NCI-H1436 treated with DMSO at 0.1 percent for 48 hours (cell line): ENCODE measurements at regions not wholly inside any gene's neighbourhood (a gene's known extent, or its start where the extent isn't known, plus 50 kb on each side); places are given as distances from the start of the nearest gene placed in this dataset.

Source experiments
- DNase-seq: peaks from one replicate; lab custom pipeline; 2025; lab: John Stamatoyannopoulos, UW

- DNase-seq: no peak
These were observed 234.4 kb upstream of the PMFBP1 start for GRCh38 chr16:72406390-72406789.

- no peak for DNase-seq
These were observed 232.3 kb upstream of the PMFBP1 start for GRCh38 chr16:72404299-72404698.

- no peak for DNase-seq
These were observed 229.1 kb upstream of the PMFBP1 start for GRCh38 chr16:72401084-72401361.

- no peak for DNase-seq
These were observed 228.5 kb upstream of the PMFBP1 start for GRCh38 chr16:72400257-72401083.

GRCh38 chr16:72399811-72400210 lies 227.9 kb upstream of the PMFBP1 start:
- no peak for DNase-seq

GRCh38 chr16:72397876-72398275 lies 225.9 kb upstream of the PMFBP1 start:
- no peak for DNase-seq

- no peak for DNase-seq
These were observed 222.6 kb upstream of the PMFBP1 start for GRCh38 chr16:72394526-72394925.

- DNase-seq: no peak
These were observed 217.8 kb upstream of the PMFBP1 start for GRCh38 chr16:72389791-72390190.

GRCh38 chr16:72388007-72388406 lies 216.1 kb upstream of the PMFBP1 start:
- DNase-seq: no peak

GRCh38 chr16:72384651-72385050 lies 212.7 kb upstream of the PMFBP1 start:
- DNase-seq: no peak

GRCh38 chr16:72380283-72380682 lies 208.3 kb upstream of the PMFBP1 start:
- DNase-seq: no peak

- no peak for DNase-seq
These were observed 201.2 kb upstream of the PMFBP1 start for GRCh38 chr16:72373201-72373600.

- no peak for DNase-seq
These were observed 200.4 kb upstream of the PMFBP1 start for GRCh38 chr16:72372087-72373045.

GRCh38 chr16:72371307-72372086 lies 199.5 kb upstream of the PMFBP1 start:
- no peak for DNase-seq

GRCh38 chr16:72369274-72369673 lies 197.3 kb upstream of the PMFBP1 start:
- no peak for DNase-seq

GRCh38 chr16:72367851-72368250 lies 195.9 kb upstream of the PMFBP1 start:
- DNase-seq: no peak

GRCh38 chr16:72362973-72363372 lies 191.0 kb upstream of the PMFBP1 start:
- DNase-seq: no peak

GRCh38 chr16:72362476-72362875 lies 190.5 kb upstream of the PMFBP1 start:
- no peak for DNase-seq

- DNase-seq: no peak
These were observed 186.0 kb upstream of the PMFBP1 start for GRCh38 chr16:72357910-72358309.

GRCh38 chr16:72355561-72355960 lies 183.6 kb upstream of the PMFBP1 start:
- DNase-seq: no peak

GRCh38 chr16:72349719-72350118 lies 177.8 kb upstream of the PMFBP1 start:
- DNase-seq: no peak

GRCh38 chr16:72332926-72333325 lies 161.0 kb upstream of the PMFBP1 start:
- DNase-seq: no peak
